ENCODE measurements at regions not wholly inside any gene's neighbourhood (a gene's known extent, or its start where the extent isn't known, plus 50 kb on each side); places are given as distances from the start of the nearest gene placed in this dataset.

DNA sequence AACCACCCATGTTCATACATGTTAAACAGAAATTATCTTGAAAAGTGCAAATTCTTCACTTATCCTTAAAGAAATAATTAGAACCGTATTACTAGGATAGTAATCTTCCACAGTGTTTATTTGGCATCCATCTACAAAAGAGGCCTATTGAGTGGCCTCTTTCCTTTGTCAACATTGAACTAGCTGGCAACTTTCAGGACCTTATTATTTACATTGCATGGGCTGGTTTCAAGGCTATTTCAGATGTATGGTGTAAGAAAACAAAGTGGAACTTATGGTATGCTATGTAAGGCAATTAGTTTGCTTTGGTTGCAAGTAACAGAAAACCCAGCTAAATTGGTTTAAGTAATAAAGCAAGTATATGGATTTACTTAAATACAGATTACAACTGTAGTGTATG lies 324.6 kb downstream of the RBM43 start:
- no peak overlapping the region for H3K9ac ChIP-seq (ENCODE audit: insufficient read depth in 1 of 2, low read length in 2 of 2)
- no peaks in the 10 kb centered on the region for H3K27me3 ChIP-seq (ENCODE audit: control insufficient read depth in 3 of 3, insufficient read depth in 3 of 3, low read length in 2 of 3)
- 63 to 74% methylated on average over 1 of the region's 1 CpG for WGBS, 2 donors
- no peaks in the 10 kb centered on the region for H3K36me3 ChIP-seq (ENCODE audit: control insufficient read depth in 4 of 4, insufficient read depth in 4 of 4, low read length in 4 of 4)
- H3K9me3 ChIP-seq (ENCODE audit: control insufficient read depth in 4 of 4, insufficient read depth in 3 of 4, low read length in 3 of 4): no peaks in the 10 kb centered on the region
- H3K4me3 ChIP-seq: no peak overlapping the region
- no peak for DNase-seq
- H3K27ac ChIP-seq (ENCODE audit: low read depth in 1 of 2, low read length in 1 of 2): no peak overlapping the region
- peaks cover 0 to 6% (median 0%) of the 10 kb centered on the region in 5 donors for H3K4me1 ChIP-seq (ENCODE audit: control insufficient read depth in 5 of 5, insufficient read depth in 5 of 5, low read length in 5 of 5)
- no peak for ATAC-seq (ENCODE audit: insufficient read depth, low FRiP score)
- TF ChIP-seq, protein P1, sequence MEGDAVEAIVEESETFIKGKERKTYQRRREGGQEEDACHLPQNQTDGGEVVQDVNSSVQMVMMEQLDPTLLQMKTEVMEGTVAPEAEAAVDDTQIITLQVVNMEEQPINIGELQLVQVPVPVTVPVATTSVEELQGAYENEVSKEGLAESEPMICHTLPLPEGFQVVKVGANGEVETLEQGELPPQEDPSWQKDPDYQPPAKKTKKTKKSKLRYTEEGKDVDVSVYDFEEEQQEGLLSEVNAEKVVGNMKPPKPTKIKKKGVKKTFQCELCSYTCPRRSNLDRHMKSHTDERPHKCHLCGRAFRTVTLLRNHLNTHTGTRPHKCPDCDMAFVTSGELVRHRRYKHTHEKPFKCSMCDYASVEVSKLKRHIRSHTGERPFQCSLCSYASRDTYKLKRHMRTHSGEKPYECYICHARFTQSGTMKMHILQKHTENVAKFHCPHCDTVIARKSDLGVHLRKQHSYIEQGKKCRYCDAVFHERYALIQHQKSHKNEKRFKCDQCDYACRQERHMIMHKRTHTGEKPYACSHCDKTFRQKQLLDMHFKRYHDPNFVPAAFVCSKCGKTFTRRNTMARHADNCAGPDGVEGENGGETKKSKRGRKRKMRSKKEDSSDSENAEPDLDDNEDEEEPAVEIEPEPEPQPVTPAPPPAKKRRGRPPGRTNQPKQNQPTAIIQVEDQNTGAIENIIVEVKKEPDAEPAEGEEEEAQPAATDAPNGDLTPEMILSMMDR (IDR thresholded peaks at IDR 0.05; ENCODE audit: control extremely low read depth, extremely low read depth): no peak

DNA sequence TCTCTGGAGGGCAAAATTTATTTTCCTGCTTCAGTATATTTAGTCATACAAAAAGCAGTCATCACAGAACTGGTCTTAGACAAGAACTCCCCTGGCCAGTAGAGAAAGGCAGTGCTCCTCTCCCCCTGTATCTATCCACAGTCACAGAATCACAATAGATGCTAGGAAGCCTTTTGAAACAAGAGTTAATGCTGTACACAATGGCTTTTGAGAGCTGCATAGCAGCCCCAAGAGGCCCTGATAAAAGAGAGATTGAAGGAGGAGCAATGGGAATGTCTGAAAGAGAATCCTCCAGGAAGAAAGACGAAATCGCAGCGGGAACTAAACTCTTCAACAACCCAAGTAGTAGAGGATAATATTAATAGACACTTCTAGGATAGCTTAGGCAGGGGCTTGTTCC lies 330.2 kb downstream of the RBM43 start:
- ATAC-seq (ENCODE audit: insufficient read depth, low FRiP score) (no peak), DNase-seq (no peak)
- H3K9me3 ChIP-seq (ENCODE audit: control insufficient read depth in 4 of 4, insufficient read depth in 3 of 4, low read length in 3 of 4): no peaks in the 10 kb centered on the region
- peaks cover 0 to 6% (median 0%) of the 10 kb centered on the region in 5 donors for H3K4me1 ChIP-seq (ENCODE audit: control insufficient read depth in 5 of 5, insufficient read depth in 5 of 5, low read length in 5 of 5)
- no peaks in the 10 kb centered on the region for H3K36me3 ChIP-seq (ENCODE audit: control insufficient read depth in 4 of 4, insufficient read depth in 4 of 4, low read length in 4 of 4)
- TF ChIP-seq, protein P1 (IDR thresholded peaks at IDR 0.05; ENCODE audit: control extremely low read depth, extremely low read depth): no peak
- H3K27ac ChIP-seq (ENCODE audit: low read depth in 1 of 2, low read length in 1 of 2): no peak overlapping the region
- 86 to 91% methylated on average over 3 of the region's 3 CpGs for WGBS, 2 donors
- H3K27me3 ChIP-seq (ENCODE audit: control insufficient read depth in 3 of 3, insufficient read depth in 3 of 3, low read length in 2 of 3): no peaks in the 10 kb centered on the region
- H3K4me3 ChIP-seq: no peak overlapping the region
- no peak overlapping the region for H3K9ac ChIP-seq (ENCODE audit: insufficient read depth in 1 of 2, low read length in 2 of 2)

DNA sequence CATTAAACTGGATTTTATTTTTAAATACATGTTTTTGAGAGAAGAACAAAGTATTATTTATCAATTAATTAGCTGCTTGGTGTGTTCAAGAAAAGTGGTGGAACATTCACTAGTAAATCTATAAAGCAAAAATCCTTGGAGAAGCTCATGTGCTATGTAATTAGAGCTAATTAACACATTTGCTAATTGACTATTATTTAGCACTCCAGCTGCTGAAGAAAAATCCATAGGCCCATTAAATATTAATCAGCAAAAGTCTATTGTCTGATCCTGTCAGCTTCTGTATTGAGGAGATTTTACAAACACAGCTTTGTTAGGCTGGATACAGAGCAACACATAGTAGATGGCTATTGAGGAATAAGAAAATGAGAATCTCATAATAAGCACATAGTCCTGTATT lies 336.1 kb downstream of the RBM43 start:
- DNase-seq (no peak), ATAC-seq (ENCODE audit: insufficient read depth, low FRiP score) (no peak)
- no peaks in the 10 kb centered on the region for H3K36me3 ChIP-seq (ENCODE audit: control insufficient read depth in 4 of 4, insufficient read depth in 4 of 4, low read length in 4 of 4)
- no peak overlapping the region for H3K9ac ChIP-seq (ENCODE audit: insufficient read depth in 1 of 2, low read length in 2 of 2)
- TF ChIP-seq, protein P1 (IDR thresholded peaks at IDR 0.05; ENCODE audit: control extremely low read depth, extremely low read depth): no peak
- no peaks in the 10 kb centered on the region for H3K4me1 ChIP-seq (ENCODE audit: control insufficient read depth in 5 of 5, insufficient read depth in 5 of 5, low read length in 5 of 5)
- no peak overlapping the region for H3K27ac ChIP-seq (ENCODE audit: low read depth in 1 of 2, low read length in 1 of 2)
- no peaks in the 10 kb centered on the region for H3K9me3 ChIP-seq (ENCODE audit: control insufficient read depth in 4 of 4, insufficient read depth in 3 of 4, low read length in 3 of 4)
- H3K4me3 ChIP-seq: no peak overlapping the region
- H3K27me3 ChIP-seq (ENCODE audit: control insufficient read depth in 3 of 3, insufficient read depth in 3 of 3, low read length in 2 of 3): no peaks in the 10 kb centered on the region

DNA sequence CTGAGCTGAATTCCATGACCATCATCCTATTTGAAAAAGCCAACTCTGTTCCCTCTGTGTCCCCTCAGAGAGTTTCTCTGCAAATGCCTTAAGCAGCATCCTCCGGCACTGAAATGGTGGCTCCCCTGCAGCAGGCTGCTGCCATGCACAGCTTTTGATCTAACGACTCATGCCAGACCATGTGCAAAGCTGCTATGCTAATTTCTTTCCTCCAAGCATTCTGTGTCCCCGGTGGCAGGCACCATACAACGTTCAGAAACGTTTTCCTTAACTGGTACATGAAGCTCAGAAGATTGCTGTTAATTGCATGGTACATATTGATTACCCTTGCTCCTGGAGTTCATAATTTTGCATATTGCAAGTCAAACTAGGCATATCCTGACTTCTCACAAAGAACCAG lies 336.8 kb downstream of the RBM43 start:
- Histone ChIP-seq H3K27ac (ENCODE audit: low read depth in 1 of 2, low read length in 1 of 2) (no peak overlapping the region), H3K9ac (ENCODE audit: insufficient read depth in 1 of 2, low read length in 2 of 2) (no peak overlapping the region), H3K4me1 (ENCODE audit: control insufficient read depth in 5 of 5, insufficient read depth in 5 of 5, low read length in 5 of 5) (no peaks in the 10 kb centered on the region), H3K36me3 (ENCODE audit: control insufficient read depth in 4 of 4, insufficient read depth in 4 of 4, low read length in 4 of 4) (no peaks in the 10 kb centered on the region), H3K27me3 (ENCODE audit: control insufficient read depth in 3 of 3, insufficient read depth in 3 of 3, low read length in 2 of 3) (no peaks in the 10 kb centered on the region), H3K4me3 (no peak overlapping the region), H3K9me3 (ENCODE audit: control insufficient read depth in 4 of 4, insufficient read depth in 3 of 4, low read length in 3 of 4) (no peaks in the 10 kb centered on the region)
- ATAC-seq (ENCODE audit: insufficient read depth, low FRiP score): no peak
- TF ChIP-seq, protein P1 (IDR thresholded peaks at IDR 0.05; ENCODE audit: control extremely low read depth, extremely low read depth): no peak
- DNase-seq: no peak
- 70 to 73% methylated on average over 5 of the region's 5 CpGs for WGBS, 2 donors

All from lung (tissue), 11 donors.